Liver (tissue), 8 donors: ENCODE measurements at regions not wholly inside any gene's neighbourhood (a gene's known extent, or its start where the extent isn't known, plus 50 kb on each side); places are given as distances from the start of the nearest gene placed in this dataset.

Source experiments
- DNase-seq: peaks from one replicate; pipeline ENCODE4 v3.0.0-alpha.2; 2017; ENCODE audit warnings: low spot score
- H3K27ac ChIP-seq, 2 donors: one replicate each; pipeline ENCODE4 v1.7.0; 2013; ENCODE audit warnings: inconsistent platforms in 2 of 2, low read length in 2 of 2, control low read depth in 1 of 2, low read depth in 1 of 2, mild to moderate bottlenecking in 1 of 2
- H3K27me3 ChIP-seq, 4 donors: one replicate each; pipeline versions ENCODE4 v1.6.1 to v1.7.0; 2013; ENCODE audit warnings: low read length in 3 of 4, inconsistent platforms in 1 of 4, mild to moderate bottlenecking in 1 of 4, moderate library complexity in 1 of 4; ENCODE audit not compliant: control insufficient read depth in 4 of 4, insufficient read depth in 4 of 4
- H3K36me3 ChIP-seq, 4 donors: one replicate each; pipeline versions ENCODE4 v1.6.1 to v1.7.0; 2013; ENCODE audit warnings: low read length in 3 of 4, mild to moderate bottlenecking in 3 of 4, low read depth in 1 of 4, moderate library complexity in 1 of 4; ENCODE audit not compliant: control insufficient read depth in 4 of 4, insufficient read depth in 3 of 4
- H3K4me1 ChIP-seq, 4 donors: one replicate each; pipeline versions ENCODE4 v1.6.1 to v1.7.0; 2013; ENCODE audit warnings: low read length in 3 of 4, mild to moderate bottlenecking in 3 of 4, moderate library complexity in 1 of 4; ENCODE audit not compliant: control insufficient read depth in 4 of 4, insufficient read depth in 4 of 4
- H3K4me3 ChIP-seq, 3 donors: one replicate each; pipeline versions ENCODE4 v1.6.1 to v1.7.0; 2013; ENCODE audit warnings: low read length in 3 of 3, control low read depth in 1 of 3, low read depth in 1 of 3, mild to moderate bottlenecking in 1 of 3
- H3K9ac ChIP-seq, 2 donors: one replicate each; pipeline ENCODE4 v1.7.0; 2013; ENCODE audit warnings: low read length in 2 of 2, mild to moderate bottlenecking in 2 of 2, moderate library complexity in 2 of 2, control low read depth in 1 of 2, low read depth in 1 of 2
- H3K9me3 ChIP-seq, 4 donors: one replicate each; pipeline versions ENCODE4 v1.6.1 to v1.7.0; 2013; ENCODE audit warnings: low read length in 3 of 4; ENCODE audit not compliant: control insufficient read depth in 4 of 4
- ATF3 ChIP-seq: IDR thresholded peaks from 2 replicates; pipeline ENCODE4 v1.6.1; 2016; ENCODE audit warnings: antibody characterized with exemption
- CTCF ChIP-seq: fragments of 150-350 bp; IDR thresholded peaks from 2 replicates; pipeline ENCODE4 v1.5.1; 2017; ENCODE audit warnings: improper control_type of control experiment, low read depth, low read length; ENCODE audit not compliant: missing input control
- EGR1 ChIP-seq, 2 donors: IDR thresholded peaks; 2 replicates each; pipeline ENCODE4 v1.6.1; 2016 to 2018; ENCODE audit warnings: antibody characterized with exemption in 2 of 2, low read depth in 2 of 2
- FOXA1 ChIP-seq: IDR thresholded peaks from 2 replicates; pipeline ENCODE4 v1.6.1; 2016; ENCODE audit warnings: antibody characterized with exemption
- FOXA2 ChIP-seq: IDR thresholded peaks from 2 replicates; pipeline ENCODE4 v1.6.1; 2016; ENCODE audit warnings: antibody characterized with exemption
- GABPA ChIP-seq, 2 donors: IDR thresholded peaks in 1 of 2; conservative IDR thresholded peaks in 1 of 2; 2 replicates each; pipeline ENCODE4 v1.6.1; 2016; ENCODE audit warnings: antibody characterized with exemption in 2 of 2, mild to moderate bottlenecking in 1 of 2, moderate library complexity in 1 of 2
- HNF4A ChIP-seq, 2 donors: conservative IDR thresholded peaks; 2 replicates each; pipeline ENCODE4 v1.6.1; 2016; ENCODE audit warnings: antibody characterized with exemption in 2 of 2, mild to moderate bottlenecking in 2 of 2
- JUND ChIP-seq, 2 donors: IDR thresholded peaks; 2 replicates each; pipeline ENCODE4 v1.6.1; 2016; ENCODE audit warnings: antibody characterized with exemption in 2 of 2
- MAX ChIP-seq: IDR thresholded peaks from 2 replicates; pipeline ENCODE4 v1.6.1; 2016; ENCODE audit warnings: antibody characterized with exemption
- NR2F2 ChIP-seq: IDR thresholded peaks from 2 replicates; pipeline ENCODE4 v1.6.1; 2016; ENCODE audit warnings: antibody characterized with exemption
- RAD21 ChIP-seq, 2 donors: IDR thresholded peaks; 2 replicates each; pipeline ENCODE4 v1.6.1; 2016; ENCODE audit warnings: antibody characterized with exemption in 2 of 2, mild to moderate bottlenecking in 2 of 2
- REST ChIP-seq: IDR thresholded peaks from 2 replicates; pipeline ENCODE4 v1.6.1; 2016; ENCODE audit warnings: antibody characterized with exemption, mild to moderate bottlenecking
- RXRA ChIP-seq, 2 donors: IDR thresholded peaks; 2 replicates each; pipeline ENCODE4 v1.6.1; 2017 to 2018; ENCODE audit warnings: antibody characterized with exemption in 2 of 2, mild to moderate bottlenecking in 1 of 2
- SP1 ChIP-seq: IDR thresholded peaks from 2 replicates; pipeline ENCODE4 v1.6.1; 2018; ENCODE audit warnings: antibody characterized with exemption, mild to moderate bottlenecking
- TAF1 ChIP-seq: conservative IDR thresholded peaks from 2 replicates; pipeline ENCODE4 v1.6.1; 2016; ENCODE audit warnings: antibody characterized with exemption, mild to moderate bottlenecking
- YY1 ChIP-seq: IDR thresholded peaks from 2 replicates; pipeline ENCODE4 v1.6.1; 2016; ENCODE audit warnings: antibody characterized with exemption, mild to moderate bottlenecking
- ZBTB33 ChIP-seq: IDR thresholded peaks from 2 replicates; pipeline ENCODE4 v1.6.1; 2016; ENCODE audit warnings: antibody characterized with exemption
- WGBS: extraction: QIAGEN DNeasy Blood & Tissue Kit; methylation state at CpG from one replicate; pipeline ENCODE4 v1.1.7; 2013; 5-methylcytosine and 5-hydroxymethylcytosine counted together
- donor health status: healthy.
- donor health status: healthy.
- donor health status: healthy.
- donor health status: healthy.
- donor health status: healthy.

GRCh38 chr3:33926998-33927605, 128.7 kb downstream of the PDCD6IP start:
- Histone ChIP-seq H3K9ac (no peak overlapping the region), H3K9me3 (no peaks in the 10 kb centered on the region), H3K27ac (no peak overlapping the region), H3K4me1 (no peaks in the 10 kb centered on the region), H3K27me3 (peaks cover 0 to 5% (median 0%) of the 10 kb centered on the region in 4 donors), H3K4me3 (no peak overlapping the region), H3K36me3 (no peaks in the 10 kb centered on the region)
- DNase-seq: no peak
- WGBS: 66% methylated on average over 3 of the region's 3 CpGs
- no peak for TF ChIP-seq RXRA (IDR thresholded peaks at IDR 0.05)
- no peak for TF ChIP-seq FOXA2
- no peak for TF ChIP-seq CTCF
- TF ChIP-seq REST: no peak
- no peak for TF ChIP-seq JUND (IDR thresholded peaks at IDR 0.05)
- no peak for TF ChIP-seq FOXA1
- no peak for TF ChIP-seq TAF1
- TF ChIP-seq ZBTB33: no peak
- no peak for TF ChIP-seq ATF3
- TF ChIP-seq EGR1 (IDR thresholded peaks at IDR 0.05; ENCODE audit: low read depth in 2 of 2): no peak
- no peak for TF ChIP-seq MAX
- TF ChIP-seq SP1: no peak
- no peak for TF ChIP-seq HNF4A (conservative IDR thresholded peaks at IDR 0.05)
- no peak for TF ChIP-seq NR2F2
- TF ChIP-seq RAD21 (IDR thresholded peaks at IDR 0.05): no peak
- TF ChIP-seq GABPA (IDR thresholded peaks at IDR 0.05 in 1 of 2, conservative IDR thresholded peaks at IDR 0.05 in 1 of 2): no peak
- TF ChIP-seq YY1: no peak
